ENCODE measurements at regions not wholly inside any gene's neighbourhood (a gene's known extent, or its start where the extent isn't known, plus 50 kb on each side); places are given as distances from the start of the nearest gene placed in this dataset.
A peak's percentile ranks its signal among the peaks of the same experiment; 100 is the strongest.

DNA sequence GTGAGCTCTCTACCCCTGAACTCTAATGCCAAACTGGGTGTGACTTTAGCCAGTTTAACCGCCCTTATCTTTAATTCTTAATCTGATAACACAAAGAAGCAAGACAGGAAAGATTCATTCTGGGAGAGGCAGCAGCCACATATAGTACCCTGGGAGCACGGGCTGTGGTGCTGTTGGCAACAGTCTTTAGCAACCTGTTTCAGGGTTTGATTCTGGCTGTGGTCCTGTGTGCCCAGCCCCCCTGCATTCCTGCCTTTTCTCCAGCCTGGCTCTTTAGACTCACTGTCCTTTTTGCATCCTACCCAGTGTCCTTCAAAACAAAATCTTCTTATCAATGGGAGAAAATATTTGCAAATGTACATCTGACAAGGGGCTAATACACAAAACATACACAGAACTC lies 275.2 kb downstream of the GXYLT1 start:
- DNase-seq, result no peak

DNA sequence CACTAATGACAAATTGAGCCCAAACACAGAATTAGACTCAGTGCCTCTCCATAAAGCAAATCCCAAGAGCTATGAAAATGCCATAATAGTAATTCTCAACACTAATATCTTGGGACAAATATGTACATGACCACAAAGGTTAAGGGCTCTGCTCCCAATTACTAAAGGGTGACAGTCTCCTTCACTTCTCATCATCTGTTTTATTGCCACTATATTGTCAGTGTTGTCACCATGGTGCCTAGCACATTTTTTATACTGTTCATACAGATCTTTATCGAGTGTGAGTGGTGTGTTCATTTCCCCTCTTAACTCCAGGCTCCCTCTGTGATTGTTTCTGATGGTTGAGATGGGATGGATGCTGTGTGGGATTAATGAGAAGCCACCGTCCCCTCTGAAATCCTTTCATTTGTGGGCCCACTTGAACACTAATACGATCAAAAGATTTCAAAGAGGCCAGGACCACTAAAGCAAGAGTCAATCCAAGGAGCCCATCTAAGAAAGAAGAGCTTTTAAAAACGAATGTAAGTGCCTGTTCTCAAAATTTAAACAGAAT lies 277.7 kb downstream of the GXYLT1 start:
- DNase-seq, result no peak

DNA sequence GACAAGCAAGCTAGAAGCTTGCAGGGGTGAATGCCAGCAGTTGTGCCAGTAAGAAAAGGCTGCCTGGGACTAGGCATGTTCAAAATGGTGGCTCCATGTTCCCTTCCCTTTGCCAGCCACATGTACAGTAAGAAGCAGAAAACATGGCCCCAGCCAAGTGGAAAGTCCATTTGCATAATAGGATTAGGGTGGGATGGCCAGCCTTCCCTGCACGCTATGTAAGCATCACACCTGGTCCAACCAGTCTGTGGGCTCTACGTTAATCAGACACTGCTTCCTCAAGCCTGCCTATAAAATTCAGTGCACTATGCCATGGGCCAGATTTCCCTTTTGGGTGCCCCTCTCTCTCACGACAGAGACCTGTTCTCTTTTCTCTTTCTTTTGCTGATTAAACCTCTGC lies 288.4 kb downstream of the GXYLT1 start:
- no peak for DNase-seq

DNA sequence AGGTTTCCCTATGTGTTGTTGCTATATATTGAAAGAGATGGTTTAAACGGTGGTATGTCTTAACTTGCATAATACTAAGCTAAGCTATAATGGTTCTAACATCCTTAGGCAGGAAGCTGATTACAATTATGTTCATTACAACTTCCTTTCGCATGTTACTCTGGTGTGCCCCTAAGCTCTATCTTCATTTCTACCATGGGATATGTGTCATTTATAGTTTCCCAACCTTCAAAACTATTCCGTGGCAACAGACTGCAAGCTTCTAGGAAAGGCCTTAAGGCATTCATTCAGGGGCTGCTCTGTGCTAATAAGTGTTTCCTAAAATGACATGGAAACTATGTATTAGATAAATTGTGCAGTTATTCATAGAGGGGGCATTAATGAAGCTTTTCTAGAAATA lies 294.6 kb downstream of the GXYLT1 start:
- DNase-seq, result no peak

DNA sequence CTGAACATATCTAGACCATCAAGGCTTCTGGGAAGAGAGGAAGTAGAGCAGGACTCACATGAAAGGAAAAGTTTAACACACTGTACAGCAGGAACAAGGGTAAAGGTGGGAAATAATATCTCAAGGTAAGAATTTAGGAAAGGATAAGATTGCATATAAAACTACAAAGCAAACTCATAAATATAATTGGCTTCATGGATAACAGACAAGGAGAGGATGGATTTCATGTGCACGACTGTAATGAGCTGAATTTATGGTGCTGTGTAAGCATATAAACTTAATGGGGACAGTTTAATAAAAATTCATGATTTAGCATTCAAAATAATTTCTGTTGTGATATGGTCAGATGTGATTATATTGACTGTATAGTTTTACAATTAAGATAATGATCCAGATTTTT lies 298.0 kb downstream of the GXYLT1 start:
- no peak for DNase-seq

DNA sequence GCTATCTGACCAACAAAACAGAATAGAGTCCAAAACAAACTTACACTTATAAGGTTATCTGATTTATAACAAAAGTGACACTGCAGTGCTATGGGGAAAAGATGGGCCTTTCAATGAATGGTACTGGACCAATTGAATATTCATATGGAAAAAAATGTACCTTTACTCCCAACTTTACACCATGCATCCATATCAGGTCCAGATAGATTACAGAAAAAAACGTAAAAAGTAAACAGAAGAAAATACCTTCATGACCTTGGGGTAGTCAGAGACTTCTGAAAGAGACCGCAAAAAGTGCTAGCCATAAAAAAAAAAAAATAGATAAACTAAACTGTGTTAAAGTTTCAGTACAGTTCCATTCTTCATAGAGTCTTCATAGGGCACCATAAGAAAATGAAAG lies 308.3 kb downstream of the GXYLT1 start:
- DNase-seq, result no peak

DNA sequence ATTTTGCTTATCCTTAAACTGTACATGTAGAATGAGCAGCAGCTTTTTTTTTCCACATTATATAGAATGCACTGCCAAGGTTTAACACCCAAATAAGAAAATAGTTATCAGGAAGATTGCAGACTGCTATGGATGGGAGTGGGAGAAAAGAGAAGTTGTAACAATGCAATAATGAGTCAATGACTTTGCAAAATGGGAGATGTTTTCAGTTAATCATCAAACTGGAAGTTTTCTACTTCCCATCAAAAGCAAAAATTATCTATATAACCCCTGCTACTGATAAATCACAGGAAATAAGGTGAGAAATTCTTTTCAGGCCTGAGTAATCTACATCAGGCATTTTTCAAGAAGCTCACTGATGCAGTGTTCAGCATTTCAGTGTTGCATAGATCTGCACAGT lies 309.1 kb downstream of the GXYLT1 start:
- peak; percentile 30 to 74 (median 73) for DNase-seq

DNA sequence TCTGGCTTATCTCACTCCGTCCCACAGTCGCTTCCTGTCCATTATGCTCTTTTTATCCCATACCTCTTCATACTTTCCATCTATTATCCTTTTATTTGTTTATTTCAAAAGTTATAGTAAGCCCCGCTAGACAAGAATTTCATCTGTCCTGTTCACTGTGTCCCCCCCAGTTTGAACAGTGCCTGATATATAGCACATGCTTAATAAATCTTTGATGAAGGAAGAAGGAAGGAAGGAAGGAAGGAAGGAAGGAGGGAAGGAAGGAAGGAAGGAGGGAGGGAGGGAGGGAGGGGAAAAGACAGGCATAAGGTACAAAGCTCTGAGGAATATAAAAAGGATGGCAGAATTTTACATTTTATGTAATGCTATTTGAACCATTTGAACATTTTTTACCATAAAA lies 324.7 kb downstream of the GXYLT1 start:
- DNase-seq, result no peak

DNA sequence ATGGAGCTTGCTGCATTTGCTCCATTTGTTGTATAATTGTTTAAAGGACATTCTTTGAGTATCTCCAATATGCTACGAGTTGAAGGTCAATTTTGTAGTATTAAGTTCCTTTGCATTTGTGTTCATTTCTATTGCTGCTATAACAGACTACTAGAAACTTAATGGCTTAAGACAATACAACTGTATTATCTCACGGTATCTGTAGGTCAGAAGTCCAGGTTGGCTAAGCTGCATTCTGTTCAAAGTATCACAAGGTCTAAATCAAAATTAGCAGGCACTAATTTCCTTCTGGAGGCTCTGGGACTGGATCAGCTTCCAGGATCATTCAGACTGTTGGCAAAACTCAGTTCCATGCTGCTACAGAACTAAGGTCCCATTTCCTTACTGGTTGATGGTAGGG lies 340.6 kb downstream of the GXYLT1 start:
- DNase-seq, result no peak

DNA sequence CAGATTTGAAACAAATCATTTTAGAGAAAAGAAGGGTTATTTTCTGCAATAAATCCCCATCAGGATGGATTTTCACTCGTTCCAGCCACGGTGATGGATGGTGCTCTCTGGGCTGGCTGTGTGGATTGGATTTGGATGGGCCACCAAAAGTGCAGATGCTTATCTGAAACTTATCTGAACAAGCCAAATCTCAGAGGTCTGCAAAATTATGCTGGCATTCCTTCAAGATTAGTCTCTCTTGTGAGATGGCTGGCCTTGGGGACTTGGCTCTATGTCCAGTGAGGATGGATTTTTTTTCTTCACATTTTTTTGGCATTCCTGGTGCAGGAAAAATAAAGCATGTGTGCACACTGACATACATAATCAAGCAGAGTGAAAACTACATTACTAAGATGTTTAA lies 341.9 kb downstream of the GXYLT1 start:
- DNase-seq, result no peak

DNA sequence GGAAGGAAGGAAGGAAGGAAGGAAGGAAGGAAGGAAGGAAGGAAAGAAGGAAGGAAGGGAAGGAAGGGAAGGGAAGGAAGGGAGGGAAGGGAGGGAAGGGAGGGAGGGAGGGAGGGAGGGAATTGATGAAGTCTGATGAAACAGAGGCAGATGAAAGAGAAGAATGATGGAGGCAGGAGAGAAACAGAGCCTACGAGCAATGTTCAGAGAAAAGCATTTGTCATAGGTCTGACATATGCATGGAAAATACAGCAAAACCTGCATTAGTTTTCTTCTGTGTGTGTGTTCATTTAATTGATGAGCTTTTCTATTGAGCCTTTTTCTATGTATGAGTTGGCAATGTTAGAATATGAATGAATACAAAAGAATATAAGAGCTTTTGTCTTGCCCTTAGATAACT lies 343.4 kb downstream of the GXYLT1 start:
- no peak for DNase-seq

DNA sequence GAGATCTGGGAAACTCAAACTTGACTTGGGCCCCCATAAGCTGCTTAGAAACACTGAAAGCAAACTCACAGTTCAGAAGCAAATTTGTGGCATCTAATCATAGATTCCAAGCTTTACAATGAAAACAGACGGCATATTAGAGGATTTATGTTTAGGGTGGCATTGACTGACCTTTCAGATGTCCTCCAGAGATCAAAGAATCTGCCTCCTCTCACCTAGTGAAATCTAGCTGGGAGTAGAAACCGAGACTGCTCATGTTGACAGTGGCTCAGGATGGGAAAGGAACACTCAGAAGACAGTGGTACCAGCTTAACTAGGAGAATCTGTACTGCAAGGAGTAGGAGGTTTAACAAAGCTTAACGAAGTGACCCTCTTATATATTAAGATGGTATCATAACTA lies 345.0 kb downstream of the GXYLT1 start:
- DNase-seq, result no peak

DNA sequence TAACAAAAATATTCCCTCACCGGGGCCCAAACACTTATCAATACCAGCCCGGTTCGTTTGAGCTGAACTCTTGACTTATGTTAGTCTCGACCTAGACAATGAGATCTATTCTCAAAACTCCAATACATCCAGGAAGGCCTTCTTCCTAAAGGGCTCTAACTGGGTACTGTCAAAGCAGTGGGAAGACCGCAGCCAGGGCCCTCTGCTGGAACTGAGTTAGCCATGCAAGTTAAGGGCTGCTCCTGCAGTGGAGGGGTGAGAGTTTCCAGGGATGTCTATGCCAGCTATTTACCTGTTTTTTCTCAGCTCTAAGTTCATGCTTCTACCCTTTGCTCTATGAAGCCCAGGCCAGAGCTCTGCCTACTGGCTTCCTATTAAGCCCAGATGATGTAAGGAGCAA lies 348.8 kb downstream of the GXYLT1 start:
- no peak for DNase-seq

DNA sequence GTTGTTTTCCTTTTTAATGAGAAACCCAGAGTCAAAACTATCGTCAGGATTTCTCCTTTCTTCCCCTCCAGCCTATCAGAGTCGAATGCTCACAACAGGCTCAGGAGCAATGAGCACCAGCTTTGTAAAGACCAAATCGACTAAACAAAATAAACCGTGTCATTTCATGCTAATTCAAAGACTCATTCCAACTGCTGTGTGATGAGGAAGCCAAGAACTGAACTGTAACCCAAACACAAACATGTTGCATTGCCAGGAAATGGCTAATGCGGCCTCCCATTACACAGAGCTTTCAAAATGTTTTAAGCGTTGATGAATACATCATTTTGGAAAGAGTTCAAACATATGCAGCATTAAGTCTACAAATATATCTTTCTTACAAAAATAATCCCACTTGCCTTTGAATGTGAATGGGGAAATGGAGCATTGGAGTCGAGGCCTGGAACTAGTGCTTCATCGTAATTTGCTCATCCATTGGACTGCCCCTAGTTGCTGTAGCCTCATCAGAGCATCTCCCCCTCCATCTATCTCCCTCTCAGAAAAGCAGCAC lies 349.5 kb downstream of the GXYLT1 start:
- DNase-seq, result no peak

DNA sequence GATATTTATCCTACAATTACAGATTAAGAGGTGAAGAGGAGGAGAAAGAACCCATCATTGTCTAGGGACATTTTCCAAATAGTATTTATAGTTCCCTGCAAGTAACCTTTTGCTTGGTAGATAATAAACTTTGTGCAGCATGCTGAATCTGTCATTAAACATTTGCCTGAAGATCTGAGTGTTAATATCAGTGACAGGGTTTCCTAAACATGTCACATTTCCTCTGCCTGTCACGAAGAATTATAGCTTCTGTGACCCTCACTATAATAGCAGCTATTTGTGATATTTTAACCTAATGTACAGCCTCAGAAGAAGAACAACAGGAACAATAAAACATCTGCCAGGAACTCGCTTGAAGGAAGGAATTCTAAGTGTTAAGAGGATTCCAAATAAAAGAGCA lies 350.3 kb downstream of the GXYLT1 start:
- no peak for DNase-seq

DNA sequence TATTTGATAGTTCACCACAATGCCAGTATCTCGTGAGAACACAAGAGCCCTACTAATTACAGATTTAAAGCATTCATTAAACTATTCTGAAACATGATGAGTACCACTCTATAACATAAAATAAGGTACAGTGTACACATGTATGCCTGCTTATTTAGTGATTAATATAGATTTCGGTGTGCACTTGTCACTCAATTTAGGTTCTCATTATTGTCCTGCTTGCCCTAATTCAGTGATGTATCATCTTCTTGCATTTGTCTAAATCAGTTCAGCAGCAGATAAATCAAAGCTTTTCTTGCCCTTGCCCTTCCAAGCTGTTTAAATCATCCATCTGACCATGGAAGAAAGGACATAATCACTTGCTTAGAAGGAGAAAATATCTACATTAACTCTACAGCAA lies 359.7 kb downstream of the GXYLT1 start:
- no peak for DNase-seq

DNA sequence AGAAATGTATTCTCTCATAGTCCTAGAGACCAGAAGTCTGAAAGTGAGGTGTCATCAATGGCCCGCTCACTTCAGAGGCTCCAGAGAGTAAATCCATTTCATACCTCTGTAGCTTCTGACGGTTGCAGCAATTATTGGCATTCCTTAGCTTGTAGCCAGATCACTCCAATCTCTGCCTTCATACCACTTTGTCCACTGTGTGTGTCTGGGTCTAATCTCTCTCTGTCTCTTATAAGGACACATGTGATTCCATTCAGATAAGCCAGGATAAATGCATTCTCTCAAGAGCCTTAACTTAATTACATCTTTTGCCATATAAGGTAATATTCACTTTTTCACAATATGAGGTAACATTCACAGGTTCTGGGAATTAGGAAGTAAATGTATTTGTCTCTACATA lies 365.7 kb downstream of the GXYLT1 start:
- DNase-seq, result no peak

DNA sequence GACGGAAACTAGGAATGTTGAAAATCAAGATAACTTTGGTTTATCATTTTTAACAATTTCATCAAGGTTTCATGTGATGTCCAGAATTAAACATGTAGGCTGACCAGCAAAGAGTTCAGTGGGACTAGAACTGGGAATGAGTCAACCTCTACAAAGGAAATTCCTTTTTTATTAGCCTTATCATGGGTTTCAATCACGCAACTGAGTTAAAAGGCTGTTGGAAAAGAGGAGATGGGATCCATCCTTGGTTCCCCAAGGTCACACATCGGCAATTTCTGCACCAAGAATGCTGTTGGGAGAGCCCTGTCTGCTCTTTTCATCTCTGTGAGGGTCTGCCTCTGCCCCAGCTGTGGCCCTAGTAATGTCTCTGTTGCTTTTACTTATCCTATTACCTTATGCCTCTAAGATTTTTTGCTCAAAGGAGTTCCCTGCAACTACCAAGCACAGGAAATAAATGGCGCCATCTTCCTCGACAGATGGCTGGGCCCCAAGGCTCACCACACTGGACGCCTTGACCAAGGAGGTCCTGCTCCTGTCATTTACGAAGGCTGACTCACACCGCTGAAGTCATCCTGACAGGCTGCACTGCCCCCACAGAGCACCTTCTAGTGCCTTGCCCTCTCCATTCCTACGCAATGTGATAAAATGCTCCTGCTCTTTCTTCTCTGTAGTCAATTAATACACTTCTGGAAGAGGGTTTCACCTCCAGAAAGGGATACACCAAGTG lies 367.4 kb downstream of the GXYLT1 start:
- DNase-seq, result no peak

DNA sequence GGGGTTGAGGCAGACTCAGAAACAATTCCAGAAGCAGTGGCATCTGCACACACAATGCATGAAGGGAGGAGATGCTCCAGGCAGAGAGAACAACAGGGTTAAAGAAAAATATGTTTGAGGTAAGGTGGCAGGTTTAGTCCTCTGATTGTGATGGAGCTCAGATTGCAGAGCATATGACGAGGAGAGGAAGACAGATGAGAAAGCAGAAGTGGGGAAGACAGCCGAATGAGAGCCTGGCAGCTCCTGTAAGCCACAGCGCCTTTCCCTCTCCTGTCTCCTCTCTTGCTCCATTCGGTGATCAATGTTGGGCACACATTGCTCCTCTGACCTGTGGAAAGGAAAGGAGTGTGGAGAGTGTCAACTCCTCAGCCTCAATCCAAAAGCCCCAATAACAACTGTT lies 372.2 kb downstream of the GXYLT1 start:
- no peak for DNase-seq

DNA sequence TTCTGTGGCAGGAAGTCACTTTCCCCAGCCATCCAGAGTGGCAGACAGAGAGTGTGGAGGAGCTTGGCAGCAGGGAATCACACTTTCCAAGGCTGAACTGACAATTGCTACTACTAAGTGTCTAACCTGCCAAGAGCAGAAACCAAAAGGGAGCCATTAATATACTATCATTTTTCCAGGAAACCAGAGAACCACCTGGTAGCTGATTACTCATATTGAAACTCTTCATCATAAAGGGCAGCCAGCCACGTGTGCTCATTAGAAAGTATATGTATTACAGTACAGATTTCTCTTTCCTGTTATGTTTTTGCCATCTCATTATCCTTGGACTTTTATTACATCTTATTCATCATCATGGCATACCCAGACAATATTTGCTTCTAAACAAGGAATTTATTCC lies 374.9 kb downstream of the GXYLT1 start:
- no peak for DNase-seq

DNA sequence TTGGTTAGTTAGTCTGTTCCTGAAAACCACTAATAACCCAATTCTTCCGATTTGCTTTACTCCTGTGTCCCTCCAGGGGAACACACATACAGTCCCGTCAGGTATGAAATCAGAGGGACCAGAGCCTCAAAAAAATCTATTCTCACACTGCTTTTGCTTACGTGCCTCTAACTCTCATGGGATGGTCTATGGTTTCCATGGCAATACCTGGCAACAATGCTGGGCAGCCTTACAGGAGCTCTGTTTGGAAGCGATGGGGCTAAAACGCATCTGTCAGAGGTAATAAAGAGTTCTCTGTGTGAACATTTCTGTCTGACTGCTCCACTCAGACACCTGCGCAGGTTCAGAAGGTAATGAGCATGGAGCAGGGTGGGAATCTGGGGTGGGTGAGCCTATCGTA lies 376.2 kb downstream of the GXYLT1 start:
- DNase-seq, result no peak

DNA sequence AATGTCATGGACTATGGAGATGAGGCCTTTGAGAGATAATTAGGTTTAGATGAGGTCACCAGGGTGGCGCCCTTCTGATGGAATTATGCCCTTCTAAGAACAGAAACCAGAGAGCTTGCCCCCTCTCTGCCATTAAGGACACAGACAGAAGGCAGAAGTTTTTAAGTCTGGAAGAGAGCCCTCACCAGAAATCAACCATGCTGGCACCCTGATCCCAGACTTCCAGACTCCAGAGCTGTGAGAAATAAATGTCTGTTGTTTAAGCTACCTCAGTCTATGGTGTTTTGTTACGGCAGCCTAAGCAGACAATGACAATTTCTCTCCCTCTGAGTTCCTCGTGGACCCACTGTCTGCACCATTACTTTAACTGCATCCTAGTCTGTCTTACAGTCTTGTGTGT lies 382.0 kb downstream of the GXYLT1 start:
- no peak for DNase-seq

DNA sequence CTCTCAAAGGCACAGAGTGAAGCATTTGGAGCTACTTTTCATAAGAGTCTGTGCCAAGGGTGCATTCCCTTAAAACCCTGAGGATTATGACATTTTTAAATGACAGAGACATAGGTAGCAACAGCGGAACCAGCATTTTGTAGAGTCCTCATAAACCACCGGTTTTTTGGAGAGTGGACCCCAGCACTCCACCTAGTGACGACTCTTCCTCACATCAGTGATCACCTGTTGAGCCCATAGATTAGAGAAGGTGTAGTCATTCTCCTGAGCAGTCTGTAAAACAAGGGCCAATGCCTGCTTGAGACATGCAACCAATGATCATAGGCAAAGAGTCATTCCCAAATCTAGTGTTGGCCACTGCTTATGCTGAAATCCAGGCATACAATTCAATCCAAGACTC lies 399.1 kb downstream of the GXYLT1 start:
- DNase-seq, result no peak

DNA sequence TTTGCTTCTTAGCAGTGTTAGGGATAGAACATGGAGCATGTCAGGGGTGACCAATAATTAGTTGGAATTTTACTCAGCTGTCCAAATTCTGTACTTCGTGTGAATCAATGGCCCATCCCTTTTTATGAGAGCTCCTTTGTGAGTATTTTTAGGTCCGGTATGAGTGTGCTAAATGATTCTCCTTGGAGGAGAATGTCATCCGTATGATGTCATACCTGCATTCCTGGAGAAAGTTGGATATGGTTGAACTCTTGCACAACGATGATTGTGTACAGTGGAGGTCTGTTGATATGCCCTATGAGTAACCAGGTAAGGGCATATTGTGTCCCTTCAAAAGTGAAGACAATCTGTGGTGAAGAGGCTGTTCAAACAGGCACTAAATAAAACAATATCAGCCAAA lies 400.8 kb downstream of the GXYLT1 start:
- no peak for DNase-seq

DNA sequence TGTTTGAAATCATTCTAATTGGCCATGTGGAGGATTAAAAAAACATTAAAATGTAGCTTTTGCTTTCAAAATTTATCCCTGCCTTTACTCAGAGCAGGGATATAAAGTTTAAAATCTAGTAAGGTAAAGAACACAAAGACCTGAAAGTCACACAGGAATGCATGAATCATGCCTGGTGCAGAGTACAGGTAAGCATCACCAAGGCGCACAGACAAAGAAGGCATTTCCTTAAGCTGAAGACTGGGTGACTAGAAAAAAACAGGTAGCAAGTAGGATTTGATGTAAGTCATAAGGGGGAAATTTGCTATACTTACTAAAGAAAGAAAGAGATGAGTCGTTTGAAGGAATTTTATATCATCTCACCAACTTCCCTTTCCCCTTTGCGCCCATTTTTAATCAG lies 405.6 kb downstream of the GXYLT1 start:
- DNase-seq, result peak; percentile 4 to 47 (median 26)
